Heart right ventricle (tissue), 16 donors: ENCODE measurements at regions not wholly inside any gene's neighbourhood (a gene's known extent, or its start where the extent isn't known, plus 50 kb on each side); places are given as distances from the start of the nearest gene placed in this dataset.

Experiments
- ATAC-seq, 8 donors: fragments of 200-7000 bp; cut with Tn5 transposase; one replicate each; pipeline ENCODE4 v1.9.1; 2020; ENCODE audit warnings: mild to moderate bottlenecking in 8 of 8, moderate library complexity in 8 of 8, moderate number of reproducible peaks in 1 of 8
- DNase-seq, 2 donors: peaks; one replicate each; pipeline ENCODE4 v3.0.0-alpha.2; 2020
- H3K27ac ChIP-seq, 10 donors: fragments of 200-600 bp; sonication (generic) in 2 of 10; one replicate each; pipeline versions ENCODE4 v1.5.0 to v1.8.0; 2020 to 2022; ENCODE audit warnings: mild to moderate bottlenecking in 3 of 10
- H3K27me3 ChIP-seq, 7 donors: fragments of 200-600 bp; one replicate each; pipeline ENCODE4 v1.8.0; 2021 to 2022; ENCODE audit warnings: mild to moderate bottlenecking in 2 of 7
- H3K36me3 ChIP-seq, 9 donors: fragments of 200-600 bp; sonication (generic) in 1 of 9; one replicate each; pipeline versions ENCODE4 v1.5.0 to v1.8.0; 2020 to 2022; ENCODE audit warnings: mild to moderate bottlenecking in 2 of 9
- H3K4me1 ChIP-seq, 9 donors: fragments of 200-600 bp; sonication (generic) in 1 of 9; one replicate each; pipeline versions ENCODE4 v1.5.0 to v1.8.0; 2020 to 2022; ENCODE audit warnings: mild to moderate bottlenecking in 4 of 9
- H3K4me3 ChIP-seq, 10 donors: fragments of 200-600 bp; sonication (generic) in 2 of 10; one replicate each; pipeline versions ENCODE4 v1.5.0 to v1.8.0; 2020 to 2022; ENCODE audit warnings: mild to moderate bottlenecking in 7 of 10, moderate library complexity in 2 of 10
- H3K9me3 ChIP-seq, 11 donors: fragments of 200-600 bp in 10 of 11; sonication (generic) in 2 of 11; one replicate each; pipeline versions ENCODE4 v1.5.0 to v1.8.0; 2013 to 2022; ENCODE audit warnings: mild to moderate bottlenecking in 2 of 11, control low read depth in 1 of 11, moderate library complexity in 1 of 11
- CTCF ChIP-seq, 9 donors: fragments of 200-600 bp; sonication (generic) in 2 of 9; IDR thresholded peaks; one replicate each; pipeline versions ENCODE4 v1.5.0 to v1.8.0; 2021 to 2022; ENCODE audit warnings: antibody characterized with exemption in 9 of 9, mild to moderate bottlenecking in 5 of 9, moderate library complexity in 1 of 9
- WGBS, 2 donors: extraction: QIAGEN DNeasy Blood & Tissue Kit; methylation state at CpG; one replicate each; pipeline ENCODE4 v1.1.7; 2013; ENCODE audit warnings: inconsistent platforms in 1 of 2; 5-methylcytosine and 5-hydroxymethylcytosine counted together
- intact Hi-C, 10 donors: fragments of 100-400 bp; cut with DNase I; formaldehyde crosslinking; loops; one replicate each; pipeline versions ENCODE4 v1.11.1 to v1.14.2; 2022
- donor health status: Arrhythmogenic right ventricular cardiomyopathy.
- donor health status: ischemic (EF 13 %, LVEDD 7.1; RV severe dilation, severe dysfunction).
- donor health status: healthy with polysubstance abuse.
- donor health status: DM: no; HTN: yes; CAD: no.
- donor health status: DM: no; HTN: no; CAD: no.
- donor health status: ischemic (EF 25% LVEDD 6.9; RV normal size, moderate dysfunction).
- donor health status: ischemic (EF 25% LVEDD 5.7; RV mildly dilated, moderate dysfunction).
- donor health status: healthy.
- donor health status: DM: yes; HTN: yes; CAD: no.
- donor health status: Ischemic cardiomyopathy.
- donor health status: ischemic (EF 35%, LVEDD 5.7; RV mildly dilated, moderate dysfunction).
- donor health status: nonischemic (EF 11% LVEDD 7.7; RV severe dilation, severe dysfunction).
- donor health status: DM: yes; HTN: yes; CAD: no.
- donor health status: PGD.
- donor health status: ischemic (EF 29% LVEDD 5.4; RV normal size, mild dysfunction).
- donor health status: nonischemic (EF 23%, LVEDD 6.1; RV moderate dilation, normal function).

GRCh38 chr6:240151-240550, 52.1 kb upstream of the DUSP22 start:
- ATAC-seq (no peak), DNase-seq (no peak)
- TF ChIP-seq CTCF (IDR thresholded peaks at IDR 0.05), result no peak
- peaks cover 0 to 15% (median 0%) of the 10 kb centered on the region in 9 donors for H3K4me1 ChIP-seq
- intact Hi-C loops, result no loop called here
- 53 to 74% methylated on average over 3 of the region's 3 CpGs for WGBS, 2 donors
- H3K9me3 ChIP-seq, result peaks cover 0 to 14% (median 0%) of the 10 kb centered on the region in 11 donors
- H3K4me3 ChIP-seq, result no peak overlapping the region
- H3K36me3 ChIP-seq, result no peaks in the 10 kb centered on the region
- H3K27ac ChIP-seq, result no peak overlapping the region
- H3K27me3 ChIP-seq, result peaks cover 0 to 15% (median 7%) of the 10 kb centered on the region in 7 donors

- 54 to 76% methylated on average over 5 of the region's 5 CpGs for WGBS, 2 donors
These were observed 50.9 kb upstream of the DUSP22 start for GRCh38 chr6:241336-241865.

More at GRCh38 chr6:241336-241865, 50.9 kb upstream of the DUSP22 start:
- Histone ChIP-seq H3K36me3 (no peaks in the 10 kb centered on the region), H3K9me3 (peaks cover 0 to 14% (median 0%) of the 10 kb centered on the region in 11 donors), H3K27me3 (peaks cover 0 to 15% (median 7%) of the 10 kb centered on the region in 7 donors), H3K4me1 (peaks cover 0 to 3% (median 0%) of the 10 kb centered on the region in 9 donors), H3K27ac (no peak overlapping the region), H3K4me3 (no peak overlapping the region)
- DNase-seq, result no peak
- ATAC-seq, result no peak
- intact Hi-C loops, result no loop called here
- no peak for TF ChIP-seq CTCF (IDR thresholded peaks at IDR 0.05)
